ENCODE measurements at regions not wholly inside any gene's neighbourhood (a gene's known extent, or its start where the extent isn't known, plus 50 kb on each side); places are given as distances from the start of the nearest gene placed in this dataset.

- Histone ChIP-seq H3K9me3 (no peaks in the 10 kb centered on the region), H3K27me3 (replicated peaks; ENCODE audit: insufficient read depth) (no peaks in the 10 kb centered on the region), H3K27ac (no peak overlapping the region), H3K4me3 (no peak overlapping the region), H3K36me3 (no peaks in the 10 kb centered on the region), H3K4me1 (replicated peaks) (no peaks in the 10 kb centered on the region)
- 53% methylated on average over 4 of the region's 4 CpGs for WGBS
- intact Hi-C loops (cut with DNase I), result no loop called here
- TF ChIP-seq CTCF (IDR thresholded peaks at IDR 0.05), result no peak
- no peak for DNase-seq (ENCODE audit: low spot score)
Measured at GRCh38 chr5:110064603-110065268, 375.0 kb downstream of the MAN2A1 start.

GRCh38 chr5:110070836-110071235, 381.1 kb downstream of the MAN2A1 start:
- H3K27me3 ChIP-seq (replicated peaks; ENCODE audit: insufficient read depth), result no peaks in the 10 kb centered on the region
- H3K9me3 ChIP-seq, result no peaks in the 10 kb centered on the region
- 88% methylated on average over 4 of the region's 4 CpGs for WGBS
- no peaks in the 10 kb centered on the region for H3K36me3 ChIP-seq
- DNase-seq (ENCODE audit: low spot score), result no peak
- intact Hi-C loops (cut with DNase I), result no loop called here
- H3K4me3 ChIP-seq, result no peak overlapping the region
- H3K27ac ChIP-seq, result no peak overlapping the region
- no peak for TF ChIP-seq POLR2AphosphoS5 (IDR thresholded peaks at IDR 0.05)
- no peak for TF ChIP-seq CTCF (IDR thresholded peaks at IDR 0.05)
- TF ChIP-seq POLR2A (IDR thresholded peaks at IDR 0.05), result no peak
- H3K4me1 ChIP-seq (replicated peaks), result no peaks in the 10 kb centered on the region

GRCh38 chr5:110072651-110073050, 382.9 kb downstream of the MAN2A1 start:
- no peak for DNase-seq (ENCODE audit: low spot score)
- H3K4me3 ChIP-seq, result no peak overlapping the region
- H3K36me3 ChIP-seq, result no peaks in the 10 kb centered on the region
- H3K9me3 ChIP-seq, result no peaks in the 10 kb centered on the region
- intact Hi-C loops (cut with DNase I), result no loop called here
- H3K27me3 ChIP-seq (replicated peaks; ENCODE audit: insufficient read depth), result no peaks in the 10 kb centered on the region
- H3K27ac ChIP-seq, result no peak overlapping the region
- TF ChIP-seq CTCF (IDR thresholded peaks at IDR 0.05) (no peak), POLR2AphosphoS5 (IDR thresholded peaks at IDR 0.05) (no peak), POLR2A (IDR thresholded peaks at IDR 0.05) (no peak)
- no peaks in the 10 kb centered on the region for H3K4me1 ChIP-seq (replicated peaks)

- whole genome bisulfite sequencing, result 20% methylated on average over 2 of the region's 2 CpGs
Measured at GRCh38 chr5:110073534-110073933, 383.8 kb downstream of the MAN2A1 start.

More at GRCh38 chr5:110073534-110073933, 383.8 kb downstream of the MAN2A1 start:
- Histone ChIP-seq H3K27me3 (replicated peaks; ENCODE audit: insufficient read depth) (no peaks in the 10 kb centered on the region), H3K4me3 (no peak overlapping the region), H3K9me3 (no peaks in the 10 kb centered on the region), H3K4me1 (replicated peaks) (no peaks in the 10 kb centered on the region), H3K36me3 (no peaks in the 10 kb centered on the region), H3K27ac (no peak overlapping the region)
- intact Hi-C loops (cut with DNase I), result no loop called here
- TF ChIP-seq CTCF (IDR thresholded peaks at IDR 0.05), result no peak
- TF ChIP-seq POLR2A (IDR thresholded peaks at IDR 0.05), result no peak
- no peak for TF ChIP-seq POLR2AphosphoS5 (IDR thresholded peaks at IDR 0.05)
- DNase-seq (ENCODE audit: low spot score), result no peak
